ENCODE measurements at regions not wholly inside any gene's neighbourhood (a gene's known extent, or its start where the extent isn't known, plus 50 kb on each side); places are given as distances from the start of the nearest gene placed in this dataset.
"Not testable (repeated sequence)": the region's sequence is repeated elsewhere in the genome, so short reads cannot be mapped to it uniquely, and the experiment has no call there.

- H3K9me3 ChIP-seq = no peaks in the 10 kb centered on the region
- H3K4me3 ChIP-seq = no peak overlapping the region
- H3K4me1 ChIP-seq (replicated peaks) = no peaks in the 10 kb centered on the region
- H3K27ac ChIP-seq = no peak overlapping the region
- TF ChIP-seq CTCF (IDR thresholded peaks at IDR 0.05) = no peak
- no peak for TF ChIP-seq POLR2AphosphoS5 (IDR thresholded peaks at IDR 0.05)
- no peak for TF ChIP-seq POLR2A (IDR thresholded peaks at IDR 0.05)
- intact Hi-C loops (cut with DNase I) = no loop called here
- no peaks in the 10 kb centered on the region for H3K27me3 ChIP-seq (replicated peaks; ENCODE audit: insufficient read depth)
- WGBS = 25% methylated on average over 3 of the region's 3 CpGs
- no peak for DNase-seq (ENCODE audit: low spot score)
- H3K36me3 ChIP-seq = no peaks in the 10 kb centered on the region
These were observed 813.2 kb upstream of the AUTS2 start for GRCh38 chr7:68785036-68785435.

GRCh38 chr7:68787566-68787965, 810.7 kb upstream of the AUTS2 start:
- WGBS = 79% methylated on average over 5 of the region's 5 CpGs
- Histone ChIP-seq H3K4me1 (replicated peaks) (no peaks in the 10 kb centered on the region), H3K27me3 (replicated peaks; ENCODE audit: insufficient read depth) (no peaks in the 10 kb centered on the region), H3K36me3 (no peaks in the 10 kb centered on the region), H3K9me3 (no peaks in the 10 kb centered on the region), H3K27ac (no peak overlapping the region), H3K4me3 (no peak overlapping the region)
- no peak for DNase-seq (ENCODE audit: low spot score)
- intact Hi-C loops (cut with DNase I) = no loop called here
- TF ChIP-seq CTCF (IDR thresholded peaks at IDR 0.05) = no peak
- TF ChIP-seq POLR2A (IDR thresholded peaks at IDR 0.05) = no peak
- no peak for TF ChIP-seq POLR2AphosphoS5 (IDR thresholded peaks at IDR 0.05)

GRCh38 chr7:68788529-68788928, 809.7 kb upstream of the AUTS2 start:
- H3K4me3 ChIP-seq; intact Hi-C loops (cut with DNase I); H3K9me3 ChIP-seq; DNase-seq (ENCODE audit: low spot score); H3K27ac ChIP-seq; H3K4me1 ChIP-seq (replicated peaks); H3K27me3 ChIP-seq (replicated peaks; ENCODE audit: insufficient read depth); H3K36me3 ChIP-seq: not testable (repeated sequence)
- WGBS = 93% methylated on average over 2 of the region's 2 CpGs

- no peak for DNase-seq (ENCODE audit: low spot score)
These were observed 808.7 kb upstream of the AUTS2 start for GRCh38 chr7:68789597-68789996.

GRCh38 chr7:68792351-68792750, 805.9 kb upstream of the AUTS2 start:
- 70% methylated on average over 3 of the region's 3 CpGs for WGBS
- no peak for DNase-seq (ENCODE audit: low spot score)
- no peaks in the 10 kb centered on the region for H3K4me1 ChIP-seq (replicated peaks)
- no peaks in the 10 kb centered on the region for H3K9me3 ChIP-seq
- H3K4me3 ChIP-seq = no peak overlapping the region
- H3K27me3 ChIP-seq (replicated peaks; ENCODE audit: insufficient read depth) = no peaks in the 10 kb centered on the region
- no peak for TF ChIP-seq POLR2A (IDR thresholded peaks at IDR 0.05)
- TF ChIP-seq POLR2AphosphoS5 (IDR thresholded peaks at IDR 0.05) = no peak
- no peak for TF ChIP-seq CTCF (IDR thresholded peaks at IDR 0.05)
- no peaks in the 10 kb centered on the region for H3K36me3 ChIP-seq
- H3K27ac ChIP-seq = no peak overlapping the region
- intact Hi-C loops (cut with DNase I) = no loop called here

More at GRCh38 chr7:68789597-68789996, 808.7 kb upstream of the AUTS2 start:
- Histone ChIP-seq H3K4me1 (replicated peaks) (no peaks in the 10 kb centered on the region), H3K36me3 (no peaks in the 10 kb centered on the region), H3K27ac (no peak overlapping the region), H3K4me3 (no peak overlapping the region), H3K9me3 (no peaks in the 10 kb centered on the region), H3K27me3 (replicated peaks; ENCODE audit: insufficient read depth) (no peaks in the 10 kb centered on the region)
- TF ChIP-seq POLR2AphosphoS5 (IDR thresholded peaks at IDR 0.05) (no peak), CTCF (IDR thresholded peaks at IDR 0.05) (no peak), POLR2A (IDR thresholded peaks at IDR 0.05) (no peak)
- WGBS = 36% methylated on average over 4 of the region's 4 CpGs
- intact Hi-C loops (cut with DNase I) = no loop called here
